Activated T-cell treated with anti-CD3 and anti-CD28 coated beads for 4 hours (primary cell): ENCODE measurements at regions not wholly inside any gene's neighbourhood (a gene's known extent, or its start where the extent isn't known, plus 50 kb on each side); places are given as distances from the start of the nearest gene placed in this dataset.

Experiments used
- DNase-seq: peaks from one replicate; pipeline ENCODE4 v3.0.0-alpha.2; 2020

DNA sequence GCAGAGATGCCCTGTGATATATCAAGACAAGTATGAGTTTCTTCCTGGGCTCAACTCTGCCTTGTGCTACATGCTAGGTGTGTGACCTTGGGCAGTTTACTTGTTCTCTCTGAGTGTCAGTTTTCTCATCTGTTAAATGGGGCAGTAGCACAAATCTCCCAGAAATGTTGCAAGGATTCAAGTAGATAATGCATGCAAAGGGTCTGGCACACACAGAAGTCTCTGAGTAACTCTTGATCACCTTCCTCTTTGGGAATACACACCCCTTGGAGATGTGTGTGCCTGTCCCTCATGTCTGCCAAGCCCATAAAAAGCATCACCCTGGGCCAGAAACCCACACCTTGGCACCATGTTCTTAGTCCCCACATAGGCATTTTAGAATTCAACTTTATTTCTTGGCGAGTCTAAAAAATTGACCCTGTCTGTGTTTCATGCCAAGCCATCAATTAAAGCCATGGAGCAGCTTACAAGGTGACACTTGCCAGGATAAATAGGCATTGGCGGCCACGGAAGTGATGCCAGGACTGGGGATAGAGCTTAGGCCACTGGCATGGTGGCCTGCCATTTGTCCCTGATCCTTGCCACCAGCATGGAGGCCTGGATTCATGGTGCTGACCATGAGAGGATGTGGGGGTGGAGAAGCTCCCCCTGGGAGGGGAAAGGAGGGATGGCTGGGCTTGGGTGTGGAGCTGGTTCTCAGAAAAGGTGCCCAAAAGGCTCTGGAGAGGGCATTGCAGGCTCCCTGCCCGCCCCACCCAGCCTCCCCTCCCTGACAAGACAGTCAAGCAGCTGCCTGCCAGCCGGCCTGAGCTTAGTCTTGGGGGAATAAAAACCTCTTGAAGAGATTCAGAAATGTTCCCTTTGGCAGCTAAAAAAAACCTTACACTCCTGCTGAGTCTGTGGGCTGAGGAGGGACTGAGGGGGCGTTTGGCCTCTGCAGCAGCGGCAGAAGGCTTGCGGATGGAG lies 118.0 kb upstream of the IPO9 start:
- DNase-seq, result no peak

DNA sequence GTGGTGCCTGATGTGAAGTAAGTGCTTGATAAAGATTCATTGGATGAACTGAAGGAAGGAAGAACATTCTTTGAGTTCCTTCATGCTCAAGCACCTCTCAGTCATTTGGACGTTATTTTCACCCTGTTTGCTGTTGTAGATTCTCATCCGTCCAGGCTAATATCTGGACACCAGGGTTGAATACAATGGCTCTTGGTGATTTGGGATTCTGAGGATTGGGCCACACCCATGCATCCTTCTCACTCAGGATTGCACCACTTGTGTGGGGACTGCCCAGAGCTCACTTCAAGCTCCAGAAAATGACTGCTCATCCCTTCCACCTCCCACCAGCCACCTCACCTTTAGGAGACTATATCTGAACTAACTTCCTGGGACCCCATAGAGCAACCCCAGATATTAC lies 117.1 kb upstream of the IPO9 start:
- no peak for DNase-seq

DNA sequence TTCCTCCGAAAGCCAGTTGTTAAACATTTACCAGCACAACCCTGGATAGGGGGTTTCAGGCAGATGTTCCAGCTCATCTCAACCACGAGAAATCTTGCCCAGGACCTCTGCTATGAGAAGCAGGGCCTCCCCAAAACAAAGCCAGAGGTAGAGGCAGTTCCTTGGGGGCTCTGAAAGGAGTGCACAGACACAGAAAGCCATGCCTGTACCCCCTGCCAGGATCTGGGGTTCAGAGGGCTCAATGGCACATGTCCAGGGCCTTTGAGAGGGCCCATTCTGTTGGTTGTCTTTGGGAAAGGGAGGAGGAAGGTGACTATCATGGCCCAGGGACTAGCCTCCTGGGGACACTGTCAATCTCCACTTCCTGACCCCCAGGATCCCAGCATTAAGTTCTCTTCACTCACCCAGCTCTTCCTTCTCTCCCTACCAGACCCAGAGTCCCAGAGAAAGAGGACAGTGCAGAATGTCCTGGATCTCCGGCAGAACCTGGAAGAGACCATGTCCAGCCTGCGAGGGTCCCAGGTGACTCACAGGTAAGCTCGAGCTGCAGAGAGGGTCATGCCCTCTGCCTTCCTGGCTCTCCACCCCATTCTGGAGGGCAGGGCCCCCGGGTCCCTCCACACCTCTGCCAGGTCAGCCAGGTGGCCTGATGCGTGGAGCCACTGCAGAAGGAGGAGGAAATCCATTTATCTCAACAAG lies 116.4 kb upstream of the IPO9 start:
- DNase-seq, result no peak

DNA sequence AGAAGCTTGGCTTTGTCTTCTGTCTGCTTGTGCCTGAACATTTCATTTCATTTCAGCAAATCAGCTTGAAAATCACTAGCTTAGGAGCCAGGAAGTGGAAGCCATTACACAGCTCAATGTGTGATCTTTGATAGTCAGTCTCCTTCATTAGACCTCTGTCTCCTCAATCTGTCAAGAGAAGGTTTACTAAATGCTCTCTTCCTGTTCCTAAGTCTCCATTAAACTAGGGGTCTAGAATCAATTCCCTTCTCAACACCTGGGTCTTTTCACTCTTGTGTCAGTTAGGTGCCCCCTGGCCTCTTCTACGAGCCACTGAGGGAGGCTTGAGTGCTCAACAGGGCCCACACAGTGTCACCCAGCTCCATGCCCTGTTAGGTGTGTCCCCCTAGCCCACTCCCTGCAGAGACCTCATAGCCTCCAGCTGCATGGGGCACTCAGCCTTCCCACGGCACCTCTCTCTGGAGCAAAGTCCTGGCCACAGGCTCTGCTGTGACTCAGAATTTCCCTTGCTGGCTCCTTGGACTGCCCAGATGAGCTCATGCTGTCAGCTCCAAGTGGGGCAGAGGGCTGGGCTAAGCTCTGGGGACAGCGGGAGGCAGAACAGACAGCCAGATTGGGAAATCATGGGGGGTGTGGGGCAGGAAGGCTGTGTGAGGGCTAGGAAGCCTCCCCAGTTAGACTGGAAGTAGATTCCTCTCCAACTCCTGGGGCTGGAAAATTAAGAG lies 115.7 kb upstream of the IPO9 start:
- DNase-seq, result no peak

DNA sequence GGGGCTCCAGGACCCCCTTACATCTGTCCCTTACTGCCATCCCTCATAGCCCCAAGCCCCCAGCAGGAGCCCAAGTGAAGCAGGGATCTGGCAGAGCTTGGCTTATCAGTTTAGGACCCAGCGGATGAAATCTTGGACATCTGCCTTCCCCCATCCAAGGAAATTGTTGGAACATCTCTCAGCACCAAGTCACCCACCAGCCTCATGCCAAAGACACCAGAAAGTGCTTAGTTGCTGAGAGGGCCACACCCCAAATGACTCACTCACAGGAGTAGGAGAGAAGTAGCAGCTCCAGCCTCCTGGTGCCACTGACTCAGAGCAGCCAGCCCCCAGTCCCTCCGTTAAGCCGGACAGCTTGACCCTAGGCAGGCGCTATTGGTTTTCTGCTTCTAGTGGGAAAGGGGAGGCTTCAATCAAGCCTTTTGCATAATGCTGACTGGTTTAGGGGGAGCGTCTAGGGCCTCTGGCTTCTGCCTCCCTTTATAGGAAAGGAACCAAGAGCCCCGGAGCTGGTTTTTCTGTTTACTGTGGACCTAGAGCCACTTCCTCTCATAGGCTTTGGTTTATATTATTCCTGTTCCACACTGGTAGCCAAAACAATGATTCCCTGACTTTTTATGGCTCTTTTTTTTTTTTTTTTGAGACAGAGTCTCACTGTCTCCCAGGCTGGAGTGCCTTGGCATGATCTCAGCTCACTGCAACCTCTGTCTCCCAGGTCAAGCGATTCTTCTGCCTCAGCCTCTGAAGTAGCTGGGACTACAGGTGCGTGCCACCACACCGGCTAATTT lies 114.2 kb upstream of the IPO9 start:
- no peak for DNase-seq

DNA sequence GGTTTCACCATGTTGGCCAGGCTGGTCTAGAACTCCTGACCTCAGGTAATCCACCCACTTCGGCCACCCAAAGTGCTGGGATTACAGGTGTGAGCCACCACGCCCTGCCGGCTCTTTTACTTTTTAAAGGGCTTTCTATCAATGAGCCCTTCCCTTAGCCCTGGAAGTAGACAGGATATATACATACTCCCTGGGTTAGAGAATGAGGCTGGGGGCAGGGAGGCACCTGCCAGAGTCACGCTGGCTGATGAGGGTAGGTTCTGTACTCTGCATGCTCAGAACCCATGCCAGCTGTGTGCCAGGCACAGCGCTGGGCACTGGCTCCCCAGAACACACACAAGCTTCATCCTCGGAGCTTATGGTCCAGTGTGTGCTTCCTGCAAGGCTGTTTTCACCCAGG lies 113.6 kb upstream of the IPO9 start:
- no peak for DNase-seq

DNA sequence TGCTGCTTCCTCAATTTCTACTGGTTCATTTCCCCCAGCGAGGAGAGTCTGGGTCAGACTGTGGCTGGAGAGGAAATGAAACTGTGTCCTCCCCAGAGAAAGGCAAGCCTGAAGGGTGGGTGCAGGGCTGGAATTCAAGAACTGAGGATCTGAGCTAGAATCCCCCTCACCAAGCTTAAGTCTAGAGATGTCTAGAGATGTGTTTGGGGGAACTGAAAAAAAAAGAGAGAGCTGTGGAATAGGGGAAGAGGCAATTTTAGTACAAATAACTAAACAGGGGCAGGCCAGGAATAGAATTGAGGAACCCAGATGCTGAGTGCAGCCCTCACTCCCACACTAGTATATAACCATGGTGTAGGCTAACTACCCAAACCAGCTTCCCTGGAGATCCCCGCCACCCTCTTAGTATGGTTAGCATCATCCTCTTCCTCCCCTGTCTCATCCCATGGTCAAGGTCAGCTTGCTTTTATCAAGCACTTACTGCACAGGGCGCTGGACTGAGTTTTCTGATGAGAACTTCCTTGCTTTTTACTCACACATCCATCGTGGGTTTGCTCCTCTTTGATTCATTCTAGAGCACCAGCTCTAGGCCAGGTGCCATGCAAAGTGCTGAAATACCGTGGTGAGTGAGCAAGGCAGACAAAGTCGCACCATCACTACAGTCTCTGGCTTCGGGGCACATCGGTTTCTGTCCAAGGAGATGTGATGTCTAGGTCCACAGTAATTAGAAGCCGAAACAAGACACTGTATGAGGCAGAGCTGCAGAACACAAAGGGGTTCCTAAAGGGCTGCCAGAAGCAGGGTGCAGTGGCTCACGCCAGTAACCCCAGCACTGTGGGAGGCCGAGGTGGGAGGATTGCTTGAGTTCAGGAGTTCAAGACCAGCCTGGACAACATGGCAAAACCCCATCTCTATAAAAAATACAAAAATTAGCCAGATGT lies 112.9 kb upstream of the IPO9 start:
- no peak for DNase-seq

DNA sequence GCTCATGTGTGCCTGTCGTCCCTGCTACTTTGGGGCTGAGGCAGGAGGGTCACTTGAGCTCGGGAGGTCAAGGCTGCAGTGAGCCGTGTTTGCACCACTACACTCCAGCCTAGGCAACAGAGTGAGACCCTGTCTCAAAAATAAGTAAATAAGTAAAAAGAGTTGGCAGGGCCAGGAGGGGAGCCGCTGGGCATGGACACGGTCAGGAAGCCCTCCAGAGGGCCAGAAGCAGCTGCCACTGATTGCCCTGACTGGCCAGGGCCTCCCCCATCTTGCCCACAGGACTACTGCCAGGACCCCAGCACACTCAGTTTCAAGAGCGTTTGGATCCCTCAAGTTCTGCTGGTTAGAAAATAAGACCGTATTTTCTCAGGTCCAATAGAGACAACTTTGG lies 112.2 kb upstream of the IPO9 start:
- DNase-seq, result no peak

DNA sequence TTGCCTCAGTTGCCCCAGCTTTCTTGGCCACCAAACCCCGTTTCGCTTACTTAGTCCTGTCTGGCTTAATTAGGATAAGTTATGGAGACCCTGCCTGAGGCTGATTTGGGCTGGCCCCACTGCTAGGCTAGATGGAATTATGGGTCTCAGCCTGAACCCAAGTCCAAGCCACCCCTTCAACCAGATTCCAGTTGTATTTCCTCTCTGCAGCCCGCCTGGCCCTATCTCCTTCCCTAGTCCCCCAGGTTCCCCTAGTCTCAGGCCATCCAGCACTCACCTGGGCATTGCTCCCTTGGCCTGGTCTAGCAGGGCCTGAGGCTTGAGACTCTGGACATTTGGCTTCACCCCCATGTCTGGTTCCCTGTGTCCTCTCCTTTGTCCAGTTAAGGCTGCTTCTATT lies 111.7 kb upstream of the IPO9 start:
- DNase-seq, result no peak

DNA sequence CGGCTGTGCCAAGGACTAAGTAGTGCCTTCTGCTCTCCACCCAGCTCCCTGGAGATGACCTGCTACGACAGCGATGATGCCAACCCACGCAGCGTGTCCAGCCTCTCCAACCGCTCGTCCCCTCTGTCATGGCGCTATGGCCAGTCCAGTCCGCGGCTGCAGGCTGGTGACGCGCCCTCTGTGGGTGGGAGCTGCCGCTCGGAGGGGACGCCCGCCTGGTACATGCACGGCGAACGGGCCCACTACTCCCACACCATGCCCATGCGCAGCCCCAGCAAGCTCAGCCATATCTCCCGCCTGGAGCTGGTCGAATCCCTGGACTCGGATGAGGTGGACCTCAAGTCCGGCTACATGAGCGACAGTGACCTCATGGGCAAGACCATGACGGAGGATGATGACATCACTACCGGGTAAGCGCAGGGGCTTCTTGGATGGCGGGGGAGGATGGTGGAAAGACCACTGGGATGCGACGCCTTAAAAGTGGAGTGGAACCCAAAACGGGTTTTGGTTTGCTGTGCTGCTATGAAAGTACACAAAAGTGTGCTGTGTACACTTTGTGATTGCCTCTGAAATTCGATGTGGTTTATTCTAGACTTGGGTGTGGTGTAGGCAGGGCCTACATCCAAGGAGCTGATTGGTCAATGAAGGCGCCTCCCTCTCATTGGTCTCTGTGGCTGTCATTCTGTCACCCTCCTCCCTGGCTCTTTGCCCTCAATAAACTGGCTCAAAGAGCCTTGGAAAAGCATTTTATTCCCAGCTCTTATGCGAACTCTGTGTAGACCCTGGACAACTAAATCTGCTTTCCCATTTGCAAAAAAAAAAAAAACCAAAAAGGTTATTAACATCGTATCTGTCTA lies 110.4 kb upstream of the IPO9 start:
- no peak for DNase-seq

DNA sequence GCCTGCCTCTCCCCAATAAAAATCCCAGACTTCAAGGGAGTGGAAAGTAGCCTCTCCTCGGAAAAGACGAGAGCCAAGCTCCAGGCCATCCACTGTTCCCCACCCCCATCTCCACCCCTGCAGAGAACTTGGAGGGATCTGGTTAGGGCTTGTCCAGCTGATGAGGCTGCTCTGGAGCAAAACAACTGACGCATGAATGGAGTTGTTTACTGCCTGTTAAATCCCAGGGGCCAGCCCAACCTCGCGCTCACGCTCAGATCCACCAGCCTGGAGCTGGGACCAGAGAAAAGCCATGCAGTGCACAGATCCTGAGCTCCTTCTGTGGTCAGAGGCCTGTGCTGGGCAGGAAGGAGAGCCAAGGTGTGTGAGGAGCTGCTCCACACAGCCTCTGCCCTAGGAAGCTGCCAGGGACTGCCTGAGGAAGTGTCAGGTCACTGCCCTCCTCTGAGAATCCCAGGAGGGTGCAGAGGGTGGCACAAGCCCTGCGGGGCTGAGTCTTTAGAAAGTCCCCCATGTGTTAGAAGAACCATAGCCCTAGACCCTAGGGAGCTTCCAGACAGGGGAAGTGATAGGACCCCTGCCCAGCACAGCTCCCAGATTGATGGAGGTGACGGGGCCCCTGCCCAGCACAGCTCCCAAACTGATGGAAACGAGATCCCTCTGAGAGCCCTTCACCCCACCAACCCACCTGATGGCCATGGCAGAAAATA lies 109.0 kb upstream of the IPO9 start:
- DNase-seq, result no peak

DNA sequence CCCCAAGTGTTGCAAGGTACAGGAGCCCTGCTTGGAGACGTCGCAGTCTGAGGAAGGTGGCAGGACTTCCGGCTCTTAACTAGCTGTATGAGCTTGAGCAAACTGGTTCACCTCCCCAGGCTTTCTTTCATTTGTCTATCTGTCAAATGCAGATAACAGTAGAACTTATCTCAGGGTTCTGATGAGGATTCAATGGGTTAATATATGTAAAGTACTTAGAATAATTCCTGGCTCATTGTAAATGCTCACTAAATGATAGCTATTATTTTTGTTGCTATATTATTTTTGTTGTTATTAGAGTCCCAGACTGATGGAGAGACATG lies 108.5 kb upstream of the IPO9 start:
- DNase-seq, result no peak

DNA sequence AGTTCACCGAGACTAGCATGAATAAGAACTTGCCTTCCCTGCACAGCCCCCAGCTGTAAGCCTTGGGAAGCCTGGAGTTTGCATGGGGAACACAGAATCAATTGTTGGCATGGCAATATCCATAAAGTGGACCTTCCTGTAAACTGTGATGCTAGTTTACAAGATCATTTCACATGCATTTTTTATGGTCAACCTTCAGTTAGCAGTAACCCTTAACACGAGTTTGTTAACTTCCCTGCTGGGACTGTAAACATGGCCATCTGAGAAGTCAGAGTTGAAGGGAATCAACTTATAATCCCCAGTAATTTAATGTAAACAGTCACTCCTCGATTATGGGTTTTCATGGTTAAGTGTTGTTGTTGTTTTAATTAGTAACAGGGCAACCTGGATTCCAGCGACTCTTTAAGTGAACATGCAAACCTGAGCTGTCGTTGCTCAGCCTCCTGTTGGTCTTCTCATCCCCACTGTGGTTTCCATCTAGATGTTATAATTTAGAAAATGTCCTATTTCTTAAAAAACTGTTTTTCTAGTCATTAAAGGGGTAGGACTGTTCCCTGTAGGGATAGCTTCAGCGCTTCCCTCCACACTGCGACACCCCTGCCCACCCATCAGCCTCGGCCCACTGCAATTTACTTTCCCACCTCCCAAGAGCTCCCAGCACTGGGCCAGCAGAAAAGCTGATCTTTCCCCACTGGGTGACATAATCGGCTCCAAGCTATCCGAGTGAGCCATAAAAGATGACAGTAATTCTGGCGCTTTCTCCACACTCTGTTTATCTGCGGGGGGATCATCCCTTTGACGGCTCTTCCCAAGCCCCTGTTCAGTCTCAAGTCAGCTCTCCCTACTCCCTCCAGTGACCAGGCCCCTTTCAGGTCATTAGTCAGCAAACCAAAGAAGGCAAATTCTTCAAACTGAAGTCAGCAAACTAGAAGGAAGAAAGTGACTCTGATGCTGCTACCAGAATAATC lies 107.6 kb upstream of the IPO9 start:
- no peak for DNase-seq

DNA sequence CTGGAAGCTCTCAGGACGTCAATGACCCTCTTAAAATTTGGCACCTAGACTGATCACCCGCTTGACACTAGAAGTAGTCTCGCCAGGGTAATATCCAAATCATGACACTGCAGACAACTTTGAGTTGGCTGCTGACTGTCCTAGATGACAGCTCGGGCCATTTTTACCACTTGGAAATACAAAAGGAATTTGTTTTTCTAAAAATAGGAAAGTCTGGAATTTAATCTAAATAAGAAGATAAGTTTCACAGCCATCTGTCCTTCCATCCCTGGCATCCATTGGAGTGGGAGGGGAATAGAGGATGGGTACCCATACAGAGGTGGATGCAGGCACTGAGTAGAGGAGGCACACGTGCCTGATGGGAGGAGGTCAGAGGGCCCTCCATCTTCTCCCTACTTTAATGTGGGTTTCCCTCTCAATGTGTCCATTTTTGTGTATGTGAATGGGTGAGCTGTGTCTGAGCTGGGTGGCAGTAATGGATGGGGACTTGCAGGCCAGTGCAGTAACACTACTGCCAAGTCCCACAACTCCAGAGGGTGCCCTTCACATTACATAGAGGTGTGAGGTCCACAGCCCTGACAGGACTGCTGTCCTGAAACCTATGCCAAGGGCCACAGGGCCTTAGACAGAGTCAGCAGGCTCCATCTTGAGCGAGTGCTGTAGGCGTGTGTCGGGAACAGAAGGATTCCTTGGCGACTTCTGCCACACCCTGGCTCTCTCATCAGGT lies 104.8 kb upstream of the IPO9 start:
- no peak for DNase-seq

DNA sequence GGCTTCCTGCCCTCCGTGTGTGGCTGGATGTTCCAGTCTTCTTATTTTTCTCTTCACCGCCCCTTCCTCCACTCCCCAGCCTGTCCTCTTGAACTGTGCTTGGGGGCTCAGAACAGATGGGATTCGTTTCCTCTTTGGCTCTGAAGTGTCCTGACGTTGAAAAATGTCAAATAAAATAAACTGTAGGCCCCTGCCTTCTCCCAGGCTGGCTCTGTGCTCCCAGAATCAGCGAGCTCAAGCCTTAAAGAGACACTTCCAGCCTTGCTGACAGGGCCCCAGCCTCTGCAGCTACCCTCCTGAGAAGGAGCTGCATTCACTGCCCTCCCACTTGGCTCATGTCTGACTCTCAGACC lies 104.2 kb upstream of the IPO9 start:
- no peak for DNase-seq

DNA sequence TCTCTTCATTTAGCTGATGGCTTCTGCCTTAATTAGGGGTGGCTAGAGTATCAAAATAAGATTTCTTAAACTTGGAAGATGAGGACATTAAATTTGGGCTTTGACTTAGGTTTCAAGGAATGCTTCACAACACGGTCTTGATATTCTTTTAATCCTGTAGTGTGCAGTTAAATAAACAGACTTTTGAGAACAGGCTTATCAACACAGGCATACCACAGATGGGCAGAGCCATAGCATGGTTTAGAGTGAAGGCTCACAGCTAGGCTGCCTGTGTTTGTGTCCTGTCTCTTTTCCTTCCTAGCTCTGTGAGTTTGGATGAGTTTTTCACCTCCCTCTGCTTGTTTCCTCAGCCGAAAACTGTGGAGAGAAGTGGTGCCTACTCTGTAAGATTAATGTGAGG lies 102.3 kb upstream of the IPO9 start:
- DNase-seq, result no peak

DNA sequence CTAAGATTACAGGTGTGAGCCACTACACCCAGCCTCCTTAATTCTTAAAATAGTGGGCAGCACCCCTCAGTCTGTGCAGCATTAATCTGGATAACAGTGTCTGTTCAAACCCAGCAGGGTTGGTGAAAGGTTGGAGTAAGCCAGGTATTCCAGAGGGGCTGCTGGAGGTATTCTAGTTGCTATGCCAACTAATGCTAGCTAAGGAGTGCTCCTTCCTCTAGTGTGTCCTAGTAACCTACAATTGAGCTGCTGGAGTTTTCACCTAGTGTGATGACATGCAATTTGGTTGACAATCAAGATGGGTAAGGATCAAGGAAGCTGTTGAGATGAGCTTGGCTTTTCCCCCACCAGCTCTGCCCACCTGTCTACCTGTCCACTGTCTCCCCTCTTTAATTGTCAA lies 100.2 kb upstream of the IPO9 start:
- DNase-seq, result no peak

DNA sequence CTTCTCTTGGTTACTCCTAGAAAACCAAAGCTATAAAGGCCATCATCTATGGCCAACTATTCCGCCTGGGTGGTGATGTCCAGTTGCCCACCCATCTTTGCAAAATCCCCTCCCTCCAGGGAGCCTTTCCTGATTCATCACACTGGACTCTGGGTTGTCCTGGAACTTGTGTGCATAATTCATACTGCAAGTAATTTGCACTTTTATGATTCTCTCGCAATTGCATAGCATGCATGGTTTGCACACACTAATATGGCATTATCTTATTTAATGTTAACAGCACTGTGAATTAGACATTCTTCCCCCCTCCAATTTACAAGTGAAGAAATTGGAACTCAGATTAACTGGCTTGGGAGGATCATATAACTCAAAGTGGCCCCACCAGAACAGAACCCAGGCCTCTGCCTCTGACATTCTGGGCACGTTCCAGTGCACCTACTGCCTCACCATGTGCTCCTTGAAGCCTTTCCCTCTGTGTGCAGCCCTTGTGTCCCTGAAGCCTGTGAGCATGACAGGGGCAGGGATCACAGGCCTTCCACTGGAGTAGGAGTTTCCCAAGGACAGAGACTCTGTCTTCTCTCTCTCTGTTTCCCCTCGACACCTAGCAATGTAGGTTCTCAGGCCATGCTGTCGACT lies 98.9 kb upstream of the IPO9 start:
- DNase-seq, result no peak
